Fibroblast of mammary gland (primary cell): ENCODE measurements at regions not wholly inside any gene's neighbourhood (a gene's known extent, or its start where the extent isn't known, plus 50 kb on each side); places are given as distances from the start of the nearest gene placed in this dataset.

Experiments used
- DNase-seq: peaks from one replicate; pipeline ENCODE4 v3.0.0-alpha.2; 2010; ENCODE audit warnings: low read depth
- H3K4me3 ChIP-seq: 2 replicates; pipeline ENCODE4 v1.5.1; 2011; ENCODE audit warnings: low read depth, mild to moderate bottlenecking, low read length, moderate library complexity; ENCODE audit not compliant: control insufficient read depth
- TF ChIP-seq, protein P1 (sequence below): conservative IDR thresholded peaks from 2 replicates; pipeline ENCODE4 v1.5.1; 2011; ENCODE audit warnings: low read depth, low read length, inconsistent platforms; ENCODE audit not compliant: control insufficient read depth, insufficient read depth

DNA sequence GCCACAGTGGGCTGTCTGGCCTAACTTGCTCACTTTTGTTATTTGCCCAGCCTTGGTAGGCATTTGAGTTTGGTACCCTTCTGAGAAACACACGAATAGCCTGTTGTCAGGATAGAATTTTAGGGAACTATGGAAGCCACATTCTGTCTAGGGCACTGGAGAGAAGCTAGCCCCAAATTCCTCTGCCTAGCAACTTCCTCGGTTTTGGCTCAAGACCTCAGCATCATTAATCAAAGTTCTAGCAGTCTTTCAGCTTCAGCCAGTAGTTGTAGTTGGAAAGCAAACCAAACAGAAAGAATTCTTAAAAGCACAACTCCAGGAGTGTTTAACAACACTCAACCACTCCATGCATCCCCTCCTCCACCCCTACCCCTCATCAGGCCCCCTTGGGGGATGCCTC lies 572.1 kb upstream of the PSMD7 start:
- H3K4me3 ChIP-seq = no peak overlapping the region
- no peak for DNase-seq
- TF ChIP-seq, protein P1, sequence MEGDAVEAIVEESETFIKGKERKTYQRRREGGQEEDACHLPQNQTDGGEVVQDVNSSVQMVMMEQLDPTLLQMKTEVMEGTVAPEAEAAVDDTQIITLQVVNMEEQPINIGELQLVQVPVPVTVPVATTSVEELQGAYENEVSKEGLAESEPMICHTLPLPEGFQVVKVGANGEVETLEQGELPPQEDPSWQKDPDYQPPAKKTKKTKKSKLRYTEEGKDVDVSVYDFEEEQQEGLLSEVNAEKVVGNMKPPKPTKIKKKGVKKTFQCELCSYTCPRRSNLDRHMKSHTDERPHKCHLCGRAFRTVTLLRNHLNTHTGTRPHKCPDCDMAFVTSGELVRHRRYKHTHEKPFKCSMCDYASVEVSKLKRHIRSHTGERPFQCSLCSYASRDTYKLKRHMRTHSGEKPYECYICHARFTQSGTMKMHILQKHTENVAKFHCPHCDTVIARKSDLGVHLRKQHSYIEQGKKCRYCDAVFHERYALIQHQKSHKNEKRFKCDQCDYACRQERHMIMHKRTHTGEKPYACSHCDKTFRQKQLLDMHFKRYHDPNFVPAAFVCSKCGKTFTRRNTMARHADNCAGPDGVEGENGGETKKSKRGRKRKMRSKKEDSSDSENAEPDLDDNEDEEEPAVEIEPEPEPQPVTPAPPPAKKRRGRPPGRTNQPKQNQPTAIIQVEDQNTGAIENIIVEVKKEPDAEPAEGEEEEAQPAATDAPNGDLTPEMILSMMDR = no peak

DNA sequence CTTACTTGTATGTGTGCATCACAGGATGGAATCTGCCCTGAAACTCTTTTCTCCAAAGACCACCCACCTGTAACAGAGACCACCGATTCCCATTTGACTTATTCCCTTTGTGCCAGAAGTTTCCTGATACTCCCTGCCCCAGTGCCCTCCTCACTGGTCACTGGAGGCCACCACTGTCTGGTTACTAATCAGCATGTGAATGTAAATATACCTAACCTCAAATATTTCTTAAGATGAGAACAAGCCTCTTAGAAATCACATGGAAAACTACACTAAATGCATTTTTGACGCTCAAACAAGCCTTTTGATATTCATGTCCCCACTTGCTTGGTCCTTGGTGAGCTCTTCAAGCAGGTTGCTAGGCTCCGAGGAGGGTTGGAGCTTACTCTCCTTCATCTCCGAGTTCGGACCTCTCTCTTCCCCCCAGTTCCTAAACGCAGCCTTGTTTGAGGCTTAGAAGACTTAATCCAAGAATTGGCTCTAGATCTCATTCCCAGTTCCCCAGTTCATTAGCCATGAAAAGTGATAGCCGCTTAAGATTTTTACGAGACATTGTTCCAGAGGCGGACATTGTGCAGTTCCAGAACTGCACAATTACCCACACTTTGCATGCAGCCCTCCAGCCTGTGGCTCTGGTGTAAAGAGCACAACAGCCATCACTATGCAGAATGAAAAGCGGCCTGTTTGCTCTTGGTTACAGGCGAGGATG lies 579.2 kb upstream of the PSMD7 start:
- no peak for DNase-seq
- TF ChIP-seq, protein P1 = no peak
- H3K4me3 ChIP-seq = no peak overlapping the region

DNA sequence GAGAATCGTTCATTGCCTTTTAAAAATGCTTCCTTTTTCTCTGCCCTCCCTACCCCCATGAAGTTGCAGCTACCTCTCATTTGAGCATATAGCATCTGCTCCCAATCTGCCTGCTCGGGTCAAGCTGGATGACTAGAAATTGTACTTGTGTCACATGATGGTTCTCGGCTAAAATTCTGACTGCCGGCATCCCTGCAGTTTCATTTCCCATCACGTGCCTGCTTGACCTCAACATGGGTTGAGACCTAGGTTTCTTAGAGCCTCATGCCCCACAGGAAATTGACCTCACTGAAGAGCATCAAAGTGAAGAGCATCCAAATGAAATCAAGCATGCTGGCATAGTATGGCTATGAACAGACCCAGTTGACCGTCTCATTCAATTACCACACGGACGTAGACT lies 581.6 kb upstream of the PSMD7 start:
- H3K4me3 ChIP-seq = no peak overlapping the region
- TF ChIP-seq, protein P1 = no peak
- no peak for DNase-seq

DNA sequence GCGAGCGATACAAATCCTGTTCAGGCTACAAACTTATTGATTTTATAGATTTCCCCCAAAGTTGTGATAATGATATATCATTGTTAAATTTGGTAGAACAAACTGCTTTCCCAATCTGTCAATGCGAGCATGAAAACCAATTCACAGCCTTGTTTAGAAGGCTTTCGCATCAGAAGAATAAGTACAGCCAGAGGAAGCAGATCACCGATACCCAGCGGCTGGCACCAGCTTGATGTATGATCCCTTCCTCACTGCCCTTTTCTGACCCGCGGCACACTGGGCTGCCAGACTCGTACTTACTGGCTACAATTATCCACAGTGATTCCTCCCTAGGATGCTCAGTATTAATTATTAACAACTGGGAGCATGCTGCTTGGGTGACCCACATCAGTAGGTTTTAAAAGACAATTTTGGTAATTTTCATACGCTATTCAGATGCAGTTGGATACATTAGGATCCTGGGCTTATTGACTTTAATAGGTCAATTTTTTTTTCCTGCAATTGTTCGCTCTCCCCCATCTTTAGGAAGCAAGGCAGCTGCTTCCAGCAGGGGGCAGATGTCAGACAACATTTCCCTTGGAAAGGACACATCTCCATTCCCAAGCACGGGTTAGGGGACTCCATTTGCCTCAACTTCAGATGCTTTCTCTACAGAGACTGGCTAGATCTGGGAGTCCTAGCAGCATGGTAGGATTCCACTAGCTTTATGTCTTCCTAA lies 582.7 kb upstream of the PSMD7 start:
- TF ChIP-seq, protein P1 = peak; percentile 27
- peak; percentile 13 for DNase-seq
- no peak overlapping the region for H3K4me3 ChIP-seq

DNA sequence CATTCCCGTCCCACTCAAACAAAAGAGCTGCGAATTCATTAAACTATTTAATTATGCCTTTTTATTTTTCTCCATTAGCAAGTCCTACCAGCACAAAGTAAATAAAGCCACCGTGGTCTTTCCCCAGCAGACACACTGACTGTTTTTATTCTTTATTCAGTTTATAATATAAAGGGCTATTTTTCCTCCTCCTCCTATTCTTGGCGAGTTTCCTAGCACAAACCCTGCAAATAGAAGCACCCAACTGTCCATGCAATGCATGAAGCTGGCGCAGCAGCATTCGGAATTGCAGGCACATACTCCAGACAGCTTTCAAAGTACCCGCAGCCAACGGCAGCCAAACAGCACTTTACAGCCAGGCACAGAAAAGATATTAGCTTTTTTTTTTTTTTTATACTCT lies 583.4 kb upstream of the PSMD7 start:
- H3K4me3 ChIP-seq = no peak overlapping the region
- no peak for DNase-seq
- TF ChIP-seq, protein P1 = no peak

DNA sequence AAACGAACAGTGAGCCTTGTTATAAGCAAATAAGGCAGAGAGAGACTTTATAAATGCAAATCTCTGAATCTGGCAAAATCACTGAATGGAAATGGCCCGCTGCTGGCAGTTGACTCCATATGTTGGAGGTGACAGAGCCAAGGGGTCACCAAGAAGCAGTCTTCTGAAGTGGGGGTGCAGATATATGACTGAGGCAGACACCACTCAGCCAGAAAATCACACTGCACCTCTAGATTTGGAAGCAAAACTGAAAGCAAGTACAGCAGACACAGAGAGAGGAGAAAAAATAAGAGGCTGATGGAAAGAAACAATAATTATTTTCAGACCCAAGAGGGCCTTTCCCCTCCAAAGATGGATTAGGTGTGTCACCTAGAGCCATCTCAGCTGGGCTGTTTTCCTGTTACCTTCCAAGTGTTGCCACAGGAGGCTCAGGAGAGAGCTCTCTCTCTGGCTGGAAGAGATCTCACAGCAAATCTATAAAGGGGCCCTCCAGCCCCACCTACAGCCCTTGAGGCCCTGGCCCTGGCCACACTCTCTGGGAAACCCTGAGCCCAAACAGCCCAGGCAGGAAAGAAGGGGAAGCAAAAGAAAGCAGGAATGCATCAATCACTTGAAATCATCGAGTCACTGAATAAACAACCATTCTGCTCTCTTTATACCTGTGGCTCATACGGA lies 585.1 kb upstream of the PSMD7 start:
- no peak for DNase-seq
- TF ChIP-seq, protein P1 = no peak
- no peak overlapping the region for H3K4me3 ChIP-seq
